Liver (tissue), 8 donors: ENCODE measurements at regions not wholly inside any gene's neighbourhood (a gene's known extent, or its start where the extent isn't known, plus 50 kb on each side); places are given as distances from the start of the nearest gene placed in this dataset.

ENCODE experiments used
- DNase-seq: peaks from one replicate; pipeline ENCODE4 v3.0.0-alpha.2; 2017; ENCODE audit warnings: low spot score
- H3K27ac ChIP-seq, 2 donors: one replicate each; pipeline ENCODE4 v1.7.0; 2013; ENCODE audit warnings: inconsistent platforms in 2 of 2, low read length in 2 of 2, control low read depth in 1 of 2, low read depth in 1 of 2, mild to moderate bottlenecking in 1 of 2
- H3K27me3 ChIP-seq, 4 donors: one replicate each; pipeline versions ENCODE4 v1.6.1 to v1.7.0; 2013; ENCODE audit warnings: low read length in 3 of 4, inconsistent platforms in 1 of 4, mild to moderate bottlenecking in 1 of 4, moderate library complexity in 1 of 4; ENCODE audit not compliant: control insufficient read depth in 4 of 4, insufficient read depth in 4 of 4
- H3K36me3 ChIP-seq, 4 donors: one replicate each; pipeline versions ENCODE4 v1.6.1 to v1.7.0; 2013; ENCODE audit warnings: low read length in 3 of 4, mild to moderate bottlenecking in 3 of 4, low read depth in 1 of 4, moderate library complexity in 1 of 4; ENCODE audit not compliant: control insufficient read depth in 4 of 4, insufficient read depth in 3 of 4
- H3K4me1 ChIP-seq, 4 donors: one replicate each; pipeline versions ENCODE4 v1.6.1 to v1.7.0; 2013; ENCODE audit warnings: low read length in 3 of 4, mild to moderate bottlenecking in 3 of 4, moderate library complexity in 1 of 4; ENCODE audit not compliant: control insufficient read depth in 4 of 4, insufficient read depth in 4 of 4
- H3K4me3 ChIP-seq, 3 donors: one replicate each; pipeline versions ENCODE4 v1.6.1 to v1.7.0; 2013; ENCODE audit warnings: low read length in 3 of 3, control low read depth in 1 of 3, low read depth in 1 of 3, mild to moderate bottlenecking in 1 of 3
- H3K9ac ChIP-seq, 2 donors: one replicate each; pipeline ENCODE4 v1.7.0; 2013; ENCODE audit warnings: low read length in 2 of 2, mild to moderate bottlenecking in 2 of 2, moderate library complexity in 2 of 2, control low read depth in 1 of 2, low read depth in 1 of 2
- H3K9me3 ChIP-seq, 4 donors: one replicate each; pipeline versions ENCODE4 v1.6.1 to v1.7.0; 2013; ENCODE audit warnings: low read length in 3 of 4; ENCODE audit not compliant: control insufficient read depth in 4 of 4
- CTCF ChIP-seq: fragments of 150-350 bp; IDR thresholded peaks from 2 replicates; pipeline ENCODE4 v1.5.1; 2017; ENCODE audit warnings: improper control_type of control experiment, low read depth, low read length; ENCODE audit not compliant: missing input control
- EGR1 ChIP-seq, 2 donors: IDR thresholded peaks; 2 replicates each; pipeline ENCODE4 v1.6.1; 2016 to 2018; ENCODE audit warnings: antibody characterized with exemption in 2 of 2, low read depth in 2 of 2
- FOXA2 ChIP-seq: IDR thresholded peaks from 2 replicates; pipeline ENCODE4 v1.6.1; 2016; ENCODE audit warnings: antibody characterized with exemption
- GABPA ChIP-seq, 2 donors: IDR thresholded peaks in 1 of 2; conservative IDR thresholded peaks in 1 of 2; 2 replicates each; pipeline ENCODE4 v1.6.1; 2016; ENCODE audit warnings: antibody characterized with exemption in 2 of 2, mild to moderate bottlenecking in 1 of 2, moderate library complexity in 1 of 2
- HNF4G ChIP-seq: IDR thresholded peaks from 2 replicates; pipeline ENCODE4 v1.6.1; 2016; ENCODE audit warnings: antibody characterized with exemption
- JUND ChIP-seq, 2 donors: IDR thresholded peaks; 2 replicates each; pipeline ENCODE4 v1.6.1; 2016; ENCODE audit warnings: antibody characterized with exemption in 2 of 2
- NR2F2 ChIP-seq: IDR thresholded peaks from 2 replicates; pipeline ENCODE4 v1.6.1; 2016; ENCODE audit warnings: antibody characterized with exemption
- RAD21 ChIP-seq, 2 donors: IDR thresholded peaks; 2 replicates each; pipeline ENCODE4 v1.6.1; 2016; ENCODE audit warnings: antibody characterized with exemption in 2 of 2, mild to moderate bottlenecking in 2 of 2
- REST ChIP-seq: IDR thresholded peaks from 2 replicates; pipeline ENCODE4 v1.6.1; 2016; ENCODE audit warnings: antibody characterized with exemption, mild to moderate bottlenecking
- SP1 ChIP-seq: IDR thresholded peaks from 2 replicates; pipeline ENCODE4 v1.6.1; 2018; ENCODE audit warnings: antibody characterized with exemption, mild to moderate bottlenecking
- TAF1 ChIP-seq: conservative IDR thresholded peaks from 2 replicates; pipeline ENCODE4 v1.6.1; 2016; ENCODE audit warnings: antibody characterized with exemption, mild to moderate bottlenecking
- YY1 ChIP-seq: IDR thresholded peaks from 2 replicates; pipeline ENCODE4 v1.6.1; 2016; ENCODE audit warnings: antibody characterized with exemption, mild to moderate bottlenecking
- ZBTB33 ChIP-seq: IDR thresholded peaks from 2 replicates; pipeline ENCODE4 v1.6.1; 2016; ENCODE audit warnings: antibody characterized with exemption
- WGBS: extraction: QIAGEN DNeasy Blood & Tissue Kit; methylation state at CpG from one replicate; pipeline ENCODE4 v1.1.7; 2013; 5-methylcytosine and 5-hydroxymethylcytosine counted together
- donor health status: healthy.
- donor health status: healthy.
- donor health status: healthy.
- donor health status: healthy.
- donor health status: healthy.

DNA sequence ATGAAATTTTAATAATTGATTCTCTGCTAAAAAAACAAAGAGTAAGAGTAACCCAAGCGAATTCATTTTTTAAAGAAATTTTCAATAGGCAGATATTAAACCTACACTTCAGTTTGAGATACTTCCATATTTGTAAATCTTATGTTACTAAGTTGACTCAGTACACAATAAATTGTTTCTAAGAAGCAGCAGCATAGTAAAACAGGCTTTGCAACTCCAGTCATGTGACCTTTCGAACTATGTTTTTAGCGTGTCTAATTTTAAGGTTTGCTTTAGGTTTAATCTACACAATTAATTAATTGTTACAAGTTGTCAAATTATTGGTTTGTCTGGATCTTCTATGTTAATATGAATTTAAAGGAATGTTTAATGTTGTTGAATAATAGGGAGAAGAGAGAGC is 708.9 kb upstream of the CITED2 start (continued):
- no peak for TF ChIP-seq ZBTB33
- TF ChIP-seq RAD21 (IDR thresholded peaks at IDR 0.05) = no peak
- TF ChIP-seq NR2F2 = no peak
- TF ChIP-seq HNF4G = no peak
- TF ChIP-seq YY1 = no peak
- no peak for TF ChIP-seq EGR1 (IDR thresholded peaks at IDR 0.05; ENCODE audit: low read depth in 2 of 2)
- no peak for TF ChIP-seq JUND (IDR thresholded peaks at IDR 0.05)
- no peak for TF ChIP-seq GABPA (IDR thresholded peaks at IDR 0.05 in 1 of 2, conservative IDR thresholded peaks at IDR 0.05 in 1 of 2)

DNA sequence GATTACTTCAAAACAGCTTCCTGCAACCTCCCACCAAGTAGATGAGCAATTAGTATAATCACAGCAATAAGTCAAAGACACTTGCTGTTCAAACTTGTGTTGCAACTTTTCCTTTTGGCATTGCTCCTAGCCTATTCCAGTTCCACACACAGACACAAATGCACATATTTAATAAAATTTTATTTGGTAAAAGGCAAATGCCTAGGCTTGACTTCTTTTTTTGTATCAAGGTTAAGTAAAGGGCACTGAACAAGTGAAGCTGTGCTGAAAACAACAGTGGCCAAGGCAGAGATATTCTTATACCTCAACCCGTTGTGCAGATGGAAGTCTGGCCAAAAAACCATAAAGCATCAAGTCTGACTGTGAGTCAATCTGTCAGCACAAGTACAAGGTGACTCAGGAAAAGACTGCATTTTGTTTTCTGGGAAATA is 708.4 kb upstream of the CITED2 start:
- Histone ChIP-seq H3K27ac (no peak overlapping the region), H3K27me3 (no peaks in the 10 kb centered on the region), H3K4me1 (no peaks in the 10 kb centered on the region), H3K4me3 (no peak overlapping the region), H3K9ac (no peak overlapping the region), H3K36me3 (no peaks in the 10 kb centered on the region), H3K9me3 (no peaks in the 10 kb centered on the region)
- WGBS = 71% methylated on average over 1 of the region's 1 CpG
- DNase-seq = no peak
- peak in 1 of 2 donors; percentile 6 for TF ChIP-seq RAD21 (IDR thresholded peaks at IDR 0.05)
- no peak for TF ChIP-seq FOXA2
- TF ChIP-seq GABPA (IDR thresholded peaks at IDR 0.05 in 1 of 2, conservative IDR thresholded peaks at IDR 0.05 in 1 of 2) = no peak
- no peak for TF ChIP-seq TAF1
- TF ChIP-seq EGR1 (IDR thresholded peaks at IDR 0.05; ENCODE audit: low read depth in 2 of 2) = no peak
- TF ChIP-seq SP1 = no peak
- no peak for TF ChIP-seq HNF4G
- no peak for TF ChIP-seq JUND (IDR thresholded peaks at IDR 0.05)
- TF ChIP-seq REST = no peak

DNA sequence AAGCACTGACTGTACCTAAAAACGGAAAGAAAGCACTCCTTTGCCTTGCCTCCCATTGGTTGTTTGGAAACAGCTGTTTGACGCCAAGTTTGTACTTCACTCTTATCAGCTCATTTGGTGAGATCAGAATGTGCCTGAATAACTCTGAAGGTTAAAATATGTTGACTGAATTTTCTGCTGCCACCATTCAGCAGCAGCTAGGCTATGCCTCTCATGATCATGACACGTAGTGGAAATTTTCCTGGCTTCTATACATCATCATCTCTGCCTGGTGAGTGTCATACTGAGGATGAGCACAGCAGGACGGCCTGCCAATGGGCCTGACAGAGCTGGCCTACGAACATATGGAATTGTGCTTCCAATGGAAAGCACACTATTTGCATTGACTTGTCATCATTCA is 704.9 kb upstream of the CITED2 start:
- H3K4me1 ChIP-seq = no peaks in the 10 kb centered on the region
- WGBS = 80% methylated on average over 5 of the region's 5 CpGs
- no peak overlapping the region for H3K27ac ChIP-seq
- no peaks in the 10 kb centered on the region for H3K27me3 ChIP-seq
- H3K9ac ChIP-seq = no peak overlapping the region
- TF ChIP-seq RAD21 (IDR thresholded peaks at IDR 0.05) (peak in 1 of 2 donors; percentile 9), CTCF (no peak), NR2F2 (peak; percentile 27), SP1 (peak; percentile 49)
- no peaks in the 10 kb centered on the region for H3K36me3 ChIP-seq
- no peaks in the 10 kb centered on the region for H3K9me3 ChIP-seq
- DNase-seq = no peak
- H3K4me3 ChIP-seq = no peak overlapping the region
